ENCODE measurements at regions not wholly inside any gene's neighbourhood (a gene's known extent, or its start where the extent isn't known, plus 50 kb on each side); places are given as distances from the start of the nearest gene placed in this dataset.

- no peak overlapping the region for H2AFZ ChIP-seq (ENCODE audit: control insufficient read depth, low read length)
- H3K79me2 ChIP-seq (ENCODE audit: control insufficient read depth, insufficient read depth, low read length), result no peaks in the 10 kb centered on the region
- H4K20me1 ChIP-seq (ENCODE audit: control insufficient read depth, extremely low read depth, insufficient read depth, low read length), result no peaks in the 10 kb centered on the region
- H3K4me3 ChIP-seq (ENCODE audit: control insufficient read depth in 2 of 3, extremely low read depth in 1 of 3, insufficient read depth in 2 of 3, low read depth in 1 of 3, low read length in 3 of 3), result no peak overlapping the region
- H3K36me3 ChIP-seq (ENCODE audit: control insufficient read depth in 2 of 2, extremely low read depth in 1 of 2, insufficient read depth in 2 of 2, low read length in 2 of 2), result no peaks in the 10 kb centered on the region
- no peak overlapping the region for H3K27ac ChIP-seq (ENCODE audit: control insufficient read depth, insufficient read depth, low read length)
- no peak overlapping the region for H3K9ac ChIP-seq (ENCODE audit: control insufficient read depth, extremely low read depth, insufficient read depth, low read length)
- dilution Hi-C loops (cut with MboI; ENCODE audit: extremely low pct_ligation_motif_present, low sequenced_read_pairs), result no loop called here
- TF ChIP-seq EZH2 (IDR thresholded peaks at IDR 0.05; ENCODE audit: low read length), result no peak
- no peak for TF ChIP-seq CTCF (optimal IDR thresholded peaks at IDR 0.05 in 1 of 3, IDR thresholded peaks at IDR 0.05 in 1 of 3, conservative IDR thresholded peaks at IDR 0.05 in 1 of 3; ENCODE audit: extremely low read depth in 1 of 3, insufficient read depth in 2 of 3, low read length in 3 of 3)
- H3K9me3 ChIP-seq (ENCODE audit: control insufficient read depth, low read depth, low read length), result no peaks in the 10 kb centered on the region
- H3K4me1 ChIP-seq (ENCODE audit: control insufficient read depth, extremely low read depth, insufficient read depth, low read length), result peaks cover 16% of the 10 kb centered on the region
- peaks cover 2% of the 10 kb centered on the region for H3K9me1 ChIP-seq (ENCODE audit: control insufficient read depth, extremely low read depth, insufficient read depth, low read length)
- H3K27me3 ChIP-seq (ENCODE audit: control insufficient read depth, extremely low read depth, insufficient read depth, low read length), result peaks cover 29% of the 10 kb centered on the region
- FAIRE-seq, result no peak
- DNase-seq (ENCODE audit: low read depth, low spot score), result no peak
- no peak overlapping the region for H3K4me2 ChIP-seq (ENCODE audit: control insufficient read depth, extremely low read depth, insufficient read depth, low read depth, low read length)
Measured at GRCh38 chr1:229885568-229886495, 181.2 kb upstream of the GALNT2 start.

DNA sequence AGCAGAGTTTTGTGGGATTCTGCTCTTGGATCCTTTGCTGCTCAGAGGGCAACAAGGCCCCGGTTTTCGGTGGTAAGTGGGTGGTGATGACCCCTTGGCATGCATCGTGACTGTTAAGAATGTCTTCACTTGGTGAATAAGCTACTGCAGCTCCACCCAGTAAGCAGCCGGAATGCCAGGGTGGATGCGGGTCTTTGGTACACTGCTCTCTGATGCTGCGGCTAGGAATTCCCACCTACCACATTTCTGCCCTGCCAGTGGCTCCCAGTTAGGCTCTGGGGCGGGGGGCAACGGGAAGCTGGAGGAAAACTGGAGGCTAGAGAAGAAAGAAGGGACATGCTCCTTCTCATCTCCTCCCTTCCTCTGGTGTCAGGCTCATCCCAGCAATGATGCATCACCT is 180.4 kb upstream of the GALNT2 start:
- dilution Hi-C loops (cut with MboI; ENCODE audit: extremely low pct_ligation_motif_present, low sequenced_read_pairs), result no loop called here
- H4K20me1 ChIP-seq (ENCODE audit: control insufficient read depth, extremely low read depth, insufficient read depth, low read length), result no peaks in the 10 kb centered on the region
- no peak overlapping the region for H3K4me2 ChIP-seq (ENCODE audit: control insufficient read depth, extremely low read depth, insufficient read depth, low read depth, low read length)
- H2AFZ ChIP-seq (ENCODE audit: control insufficient read depth, low read length), result no peak overlapping the region
- peaks cover 16% of the 10 kb centered on the region for H3K4me1 ChIP-seq (ENCODE audit: control insufficient read depth, extremely low read depth, insufficient read depth, low read length)
- no peak overlapping the region for H3K9ac ChIP-seq (ENCODE audit: control insufficient read depth, extremely low read depth, insufficient read depth, low read length)
- no peak for DNase-seq (ENCODE audit: low read depth, low spot score)
- H3K79me2 ChIP-seq (ENCODE audit: control insufficient read depth, insufficient read depth, low read length), result no peaks in the 10 kb centered on the region
- H3K9me3 ChIP-seq (ENCODE audit: control insufficient read depth, low read depth, low read length), result no peaks in the 10 kb centered on the region
- no peak for FAIRE-seq
- H3K27me3 ChIP-seq (ENCODE audit: control insufficient read depth, extremely low read depth, insufficient read depth, low read length), result peaks cover 24% of the 10 kb centered on the region
- no peak overlapping the region for H3K27ac ChIP-seq (ENCODE audit: control insufficient read depth, insufficient read depth, low read length)
- H3K4me3 ChIP-seq (ENCODE audit: control insufficient read depth in 2 of 3, extremely low read depth in 1 of 3, insufficient read depth in 2 of 3, low read depth in 1 of 3, low read length in 3 of 3), result no peak overlapping the region
- H3K36me3 ChIP-seq (ENCODE audit: control insufficient read depth in 2 of 2, extremely low read depth in 1 of 2, insufficient read depth in 2 of 2, low read length in 2 of 2), result no peaks in the 10 kb centered on the region
- TF ChIP-seq EZH2 (IDR thresholded peaks at IDR 0.05; ENCODE audit: low read length) (no peak), CTCF (optimal IDR thresholded peaks at IDR 0.05 in 1 of 3, IDR thresholded peaks at IDR 0.05 in 1 of 3, conservative IDR thresholded peaks at IDR 0.05 in 1 of 3; ENCODE audit: extremely low read depth in 1 of 3, insufficient read depth in 2 of 3, low read length in 3 of 3) (no peak)
- peaks cover 2% of the 10 kb centered on the region for H3K9me1 ChIP-seq (ENCODE audit: control insufficient read depth, extremely low read depth, insufficient read depth, low read length)

Measured in keratinocyte (primary cell).